ENCODE measurements at regions not wholly inside any gene's neighbourhood (a gene's known extent, or its start where the extent isn't known, plus 50 kb on each side); places are given as distances from the start of the nearest gene placed in this dataset.

DNA sequence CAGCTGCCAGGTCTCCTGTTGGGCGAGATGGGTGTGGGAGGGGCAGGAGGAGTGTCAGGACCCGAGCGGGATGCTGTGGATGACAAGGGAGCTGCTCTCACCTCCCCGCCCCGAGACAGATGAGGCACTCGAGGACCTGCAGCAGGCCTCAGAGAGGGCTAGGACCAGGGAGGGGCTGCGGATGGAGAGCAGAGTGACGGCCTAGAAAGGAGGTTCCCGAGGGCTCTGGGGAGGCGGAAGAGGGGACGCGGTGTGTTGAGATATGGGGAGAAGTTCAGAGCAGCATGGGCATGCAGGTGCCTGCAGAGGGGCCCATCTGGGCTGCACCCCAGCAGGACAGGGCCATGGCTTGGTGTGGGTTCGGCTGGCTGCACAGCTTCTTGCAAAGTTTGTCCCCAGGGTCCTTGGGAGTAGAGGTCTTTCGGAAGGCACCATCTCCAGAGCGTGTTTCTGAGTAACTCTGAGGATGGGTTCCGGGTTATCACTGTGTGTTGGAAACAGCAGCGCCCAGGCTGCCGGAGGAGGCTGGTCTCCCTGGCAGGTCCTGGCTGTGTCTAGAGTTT lies 104.6 kb downstream of the PAX1 start:
- Histone ChIP-seq H3K27me3 (ENCODE audit: control insufficient read depth, insufficient read depth, low read length) (no peaks in the 10 kb centered on the region), H3K4me1 (ENCODE audit: control insufficient read depth in 2 of 3, insufficient read depth in 2 of 3, low read depth in 1 of 3, low read length in 3 of 3) (no peaks in the 10 kb centered on the region), H3K27ac (ENCODE audit: low read depth in 2 of 2, low read length in 2 of 2) (no peak overlapping the region), H3K36me3 (ENCODE audit: control insufficient read depth in 2 of 3, insufficient read depth in 3 of 3, low read length in 3 of 3) (no peaks in the 10 kb centered on the region), H3K9ac (ENCODE audit: low read length in 3 of 3) (no peak overlapping the region), H3K4me3 (ENCODE audit: low read length in 3 of 3) (no peak overlapping the region), H3K9me3 (ENCODE audit: control insufficient read depth in 2 of 3, insufficient read depth in 1 of 3, low read length in 3 of 3) (no peaks in the 10 kb centered on the region)
- intact Hi-C loops (cut with DNase I), result no loop called here
- DNase-seq (no peak), FAIRE-seq (no peak)
- TF ChIP-seq CTCF (IDR thresholded peaks at IDR 0.05; ENCODE audit: borderline replicate concordance, extremely low read depth, insufficient read depth), result no peak

DNA sequence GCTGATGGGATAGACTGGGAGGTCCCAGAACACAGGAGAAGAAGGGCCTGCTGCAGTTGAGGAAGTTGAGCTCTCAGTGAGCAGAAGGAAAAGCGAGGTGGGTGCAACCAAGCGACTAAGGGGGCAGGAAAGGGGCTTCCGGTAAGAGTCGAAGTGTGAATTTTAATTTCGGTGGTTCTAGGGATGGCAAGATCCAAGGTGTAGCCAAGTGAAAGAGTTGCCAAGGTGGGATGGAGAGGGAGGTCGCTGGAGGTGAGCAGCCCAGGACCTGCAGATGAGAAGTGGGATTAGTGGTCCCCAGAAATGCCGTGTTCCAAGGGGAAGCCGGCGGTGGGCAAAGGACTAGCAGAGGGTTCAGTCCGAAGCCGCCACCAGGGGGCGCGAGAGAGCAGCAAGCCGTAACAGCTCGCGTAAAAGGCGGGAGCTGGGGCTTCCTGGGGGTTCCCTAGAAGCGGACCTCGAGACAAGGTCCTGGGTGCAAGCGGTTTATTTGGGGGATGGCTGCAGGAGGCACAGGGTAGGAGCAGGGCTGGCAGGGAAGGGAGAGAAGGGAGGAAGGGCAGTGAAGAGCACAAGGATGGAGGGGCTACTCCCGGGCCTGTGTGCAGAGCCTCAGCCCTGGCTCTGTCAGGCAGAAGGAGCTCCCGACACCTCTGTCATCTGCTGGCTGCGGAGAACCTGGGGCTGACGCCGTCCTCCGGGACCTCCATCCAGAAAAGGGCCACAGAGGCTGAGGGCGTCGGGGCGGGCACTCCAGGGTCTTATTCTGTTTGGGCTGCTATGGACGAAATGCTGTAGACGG lies 103.6 kb downstream of the PAX1 start:
- Histone ChIP-seq H3K36me3 (ENCODE audit: control insufficient read depth in 2 of 3, insufficient read depth in 3 of 3, low read length in 3 of 3) (no peaks in the 10 kb centered on the region), H3K27me3 (ENCODE audit: control insufficient read depth, insufficient read depth, low read length) (no peaks in the 10 kb centered on the region), H3K4me3 (ENCODE audit: low read length in 3 of 3) (no peak overlapping the region), H3K9me3 (ENCODE audit: control insufficient read depth in 2 of 3, insufficient read depth in 1 of 3, low read length in 3 of 3) (no peaks in the 10 kb centered on the region), H3K9ac (ENCODE audit: low read length in 3 of 3) (no peak overlapping the region), H3K4me1 (ENCODE audit: control insufficient read depth in 2 of 3, insufficient read depth in 2 of 3, low read depth in 1 of 3, low read length in 3 of 3) (no peaks in the 10 kb centered on the region), H3K27ac (ENCODE audit: low read depth in 2 of 2, low read length in 2 of 2) (no peak overlapping the region)
- TF ChIP-seq CTCF (IDR thresholded peaks at IDR 0.05; ENCODE audit: borderline replicate concordance, extremely low read depth, insufficient read depth), result peak; percentile 69
- FAIRE-seq, result no peak
- peak; percentile 33 to 66 (median 53) for DNase-seq
- intact Hi-C loops (cut with DNase I), result no loop called here

DNA sequence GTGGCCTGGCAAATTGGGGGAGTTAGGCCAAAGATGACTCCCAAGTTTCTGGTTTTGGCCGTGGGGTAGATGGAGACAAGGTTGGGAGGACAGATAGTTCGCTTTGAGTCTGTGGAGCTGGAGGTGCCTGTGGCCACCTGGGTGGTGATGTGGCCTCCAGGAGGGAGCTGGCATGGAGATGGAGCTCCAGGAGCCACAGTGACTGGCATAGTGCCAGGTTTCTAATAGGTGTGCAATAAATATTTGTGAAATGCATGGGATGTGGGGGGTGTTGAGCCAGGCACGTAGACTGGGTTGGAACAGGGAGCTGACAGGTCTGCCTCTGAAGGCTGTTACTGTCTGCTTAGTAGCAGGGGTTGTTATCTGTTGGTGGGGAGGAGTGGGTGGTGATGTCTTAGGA lies 102.7 kb downstream of the PAX1 start:
- no peak for TF ChIP-seq CTCF (IDR thresholded peaks at IDR 0.05; ENCODE audit: borderline replicate concordance, extremely low read depth, insufficient read depth)
- DNase-seq, result no peak
- Histone ChIP-seq H3K9me3 (ENCODE audit: control insufficient read depth in 2 of 3, insufficient read depth in 1 of 3, low read length in 3 of 3) (no peaks in the 10 kb centered on the region), H3K36me3 (ENCODE audit: control insufficient read depth in 2 of 3, insufficient read depth in 3 of 3, low read length in 3 of 3) (no peaks in the 10 kb centered on the region), H3K9ac (ENCODE audit: low read length in 3 of 3) (no peak overlapping the region), H3K27ac (ENCODE audit: low read depth in 2 of 2, low read length in 2 of 2) (no peak overlapping the region), H3K27me3 (ENCODE audit: control insufficient read depth, insufficient read depth, low read length) (no peaks in the 10 kb centered on the region), H3K4me1 (ENCODE audit: control insufficient read depth in 2 of 3, insufficient read depth in 2 of 3, low read depth in 1 of 3, low read length in 3 of 3) (no peaks in the 10 kb centered on the region), H3K4me3 (ENCODE audit: low read length in 3 of 3) (no peak overlapping the region)
- FAIRE-seq, result no peak
- intact Hi-C loops (cut with DNase I), result no loop called here
